Stimulated activated CD4-positive, alpha-beta T cell treated with anti-CD3 and anti-CD28 coated beads, Interleukin-15, amount 100 ng/mL, for 1 hour (primary cell): ENCODE measurements at regions not wholly inside any gene's neighbourhood (a gene's known extent, or its start where the extent isn't known, plus 50 kb on each side); places are given as distances from the start of the nearest gene placed in this dataset.
"Not testable (repeated sequence)": the region's sequence is repeated elsewhere in the genome, so short reads cannot be mapped to it uniquely, and the experiment has no call there.

ENCODE experiments used
- DNase-seq, 2 donors: peaks; one replicate each; pipeline ENCODE4 v3.0.0-alpha.2; 2020; ENCODE audit warnings: low read depth in 1 of 2, low spot score in 1 of 2

DNA sequence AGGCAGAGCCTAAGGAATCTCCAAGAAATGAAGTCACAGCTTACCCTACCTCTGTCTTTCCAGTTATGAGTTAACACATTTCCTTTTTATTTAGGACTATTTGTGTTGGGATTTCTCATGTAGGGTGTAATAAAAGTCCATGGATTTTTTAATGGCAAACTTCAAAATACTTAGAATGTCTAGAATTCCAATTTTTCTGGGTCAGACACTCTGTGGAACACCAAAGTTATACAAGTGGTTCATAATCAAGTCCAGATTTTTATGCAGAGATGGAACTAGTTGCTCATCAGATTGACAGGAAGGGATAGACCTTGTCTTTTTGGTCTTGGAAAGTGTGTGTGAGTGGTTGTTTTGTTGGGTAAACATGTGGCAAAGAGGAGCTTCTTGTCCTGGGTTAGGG is 69.8 kb upstream of the ADRA1D start:
- DNase-seq: no peak

DNA sequence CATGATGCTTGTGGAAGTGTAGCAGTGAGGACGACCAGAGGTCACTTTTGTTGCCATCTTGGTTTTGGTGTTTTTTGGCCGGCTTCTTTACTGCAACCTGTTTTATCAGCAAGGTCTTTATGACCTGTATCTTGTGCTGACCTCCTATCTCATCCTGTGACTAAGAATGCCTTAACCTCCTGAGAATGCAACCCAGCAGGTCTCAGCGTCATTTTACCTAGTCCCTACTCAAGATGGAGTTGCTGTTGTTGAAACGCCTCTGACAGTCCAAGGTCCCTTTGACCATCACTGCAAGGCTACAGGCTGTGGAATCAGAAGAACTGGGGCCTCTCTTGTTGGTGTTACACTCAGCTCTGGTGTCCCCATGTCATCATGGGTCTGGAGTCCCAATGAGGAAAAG is 61.5 kb upstream of the ADRA1D start:
- DNase-seq: not testable (repeated sequence)

DNA sequence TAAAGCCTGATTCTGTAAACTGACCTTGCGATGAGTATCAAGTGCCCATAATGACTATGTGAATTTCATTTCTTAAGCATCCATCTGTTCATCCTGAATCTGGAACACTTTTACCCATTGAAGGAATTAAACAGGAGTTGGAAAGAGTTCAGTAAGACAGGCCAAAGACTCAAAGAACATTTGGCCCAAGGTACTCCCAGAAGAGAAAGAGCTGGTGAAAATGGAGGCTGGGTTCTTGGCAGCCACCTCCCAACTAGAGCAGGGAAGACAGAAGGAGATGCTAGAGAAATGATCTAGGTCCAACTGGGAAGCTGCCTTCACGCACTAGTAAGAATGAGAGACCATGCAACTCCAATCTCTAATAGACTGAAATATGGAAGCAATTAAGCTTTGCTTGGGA is 57.1 kb upstream of the ADRA1D start:
- DNase-seq: no peak

DNA sequence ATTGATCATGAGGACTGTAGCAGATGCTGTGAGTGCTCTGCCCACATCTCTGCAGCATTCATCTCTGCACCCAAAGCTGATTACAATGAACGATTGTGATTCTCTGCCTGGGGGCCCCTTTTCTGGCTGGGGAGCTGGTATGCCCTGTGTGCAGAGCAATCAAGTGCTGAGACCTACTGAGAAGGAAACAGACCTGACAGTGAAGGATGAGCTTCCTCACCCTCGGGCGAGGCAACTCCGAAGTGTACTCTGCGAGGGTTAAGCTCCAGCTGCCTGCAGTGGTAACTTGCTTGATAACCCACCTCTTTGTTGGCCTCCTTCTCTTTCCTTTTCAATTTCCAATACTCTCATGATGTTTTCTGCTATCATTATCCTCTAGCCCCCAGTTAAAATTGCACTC is 56.0 kb upstream of the ADRA1D start:
- no peak for DNase-seq

DNA sequence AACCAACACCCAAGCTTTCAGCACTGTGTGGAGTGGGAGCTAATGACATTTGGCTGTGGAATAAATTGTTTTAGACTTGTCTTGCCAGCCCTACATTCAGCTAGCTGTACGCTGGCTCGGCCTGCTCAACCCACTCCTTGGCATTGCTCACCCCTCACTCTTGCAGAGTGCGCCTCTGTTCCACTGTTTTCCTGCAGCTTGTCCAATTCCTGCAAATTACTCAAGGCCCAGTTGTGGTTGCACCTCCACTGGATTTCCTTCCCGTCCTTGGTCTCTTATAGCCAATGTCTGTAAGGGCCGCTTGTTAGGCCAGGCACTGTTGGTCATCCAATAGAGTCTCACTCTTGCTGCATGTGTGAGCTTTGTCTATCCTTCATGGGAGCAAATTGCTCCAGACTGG is 55.5 kb upstream of the ADRA1D start:
- no peak for DNase-seq

DNA sequence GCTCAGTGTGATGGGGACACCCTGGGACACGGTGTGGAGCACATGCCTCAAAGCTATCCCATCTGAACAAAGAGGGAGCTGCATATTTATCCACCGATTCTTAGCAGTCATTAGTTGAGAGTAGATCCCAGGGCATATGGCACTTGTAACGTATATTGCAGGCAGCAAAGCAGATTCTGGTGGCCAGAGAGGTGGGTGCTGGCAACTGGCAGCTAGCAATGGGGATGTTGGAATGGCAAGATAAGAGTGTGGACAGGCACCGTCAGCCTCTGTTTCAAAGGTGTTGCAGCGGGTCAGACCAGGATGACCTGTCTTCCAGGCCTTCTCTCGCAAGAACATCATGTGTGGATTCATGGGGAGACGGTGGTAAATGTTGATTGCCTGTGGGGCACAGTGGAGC is 54.0 kb upstream of the ADRA1D start:
- DNase-seq: no peak

DNA sequence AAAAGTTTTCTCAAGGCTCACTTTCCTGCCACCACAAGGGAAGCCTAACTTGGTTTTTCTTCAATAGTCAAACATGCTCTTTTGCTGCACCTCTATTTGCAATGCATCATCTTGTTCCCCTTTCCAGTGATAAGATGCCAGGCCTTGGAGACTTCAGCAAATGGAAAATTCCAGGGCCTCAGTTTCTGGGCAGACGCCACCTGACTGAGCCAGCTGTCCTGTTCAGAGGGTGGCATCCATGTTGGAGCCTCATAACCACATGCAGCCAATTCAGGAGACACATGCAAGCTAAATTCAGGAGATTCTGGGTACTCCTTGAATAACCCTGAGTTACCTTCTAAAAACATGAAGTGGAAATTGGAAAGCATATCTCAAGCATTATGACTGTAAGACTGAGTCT is 51.8 kb upstream of the ADRA1D start:
- no peak for DNase-seq

DNA sequence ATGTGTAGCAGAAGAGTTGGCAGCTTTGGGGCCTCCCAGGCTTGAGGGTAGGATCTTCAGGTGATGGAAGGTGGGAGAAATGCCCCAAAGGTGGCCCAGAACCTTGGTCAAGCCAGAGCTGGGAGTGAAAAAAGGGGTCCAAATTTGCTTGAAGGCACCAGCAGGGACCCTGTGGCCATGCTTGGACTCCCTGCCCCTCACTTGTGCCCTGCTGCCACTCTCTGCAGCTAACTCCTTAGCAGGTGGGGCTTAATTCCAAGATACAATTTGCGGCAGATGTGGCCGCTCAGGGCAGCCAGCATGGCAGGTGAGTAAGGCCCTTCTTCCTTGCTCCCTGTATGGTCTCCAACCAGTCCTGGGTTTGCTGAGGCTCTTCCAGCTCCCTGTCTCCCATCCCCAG is 51.3 kb upstream of the ADRA1D start:
- no peak for DNase-seq

DNA sequence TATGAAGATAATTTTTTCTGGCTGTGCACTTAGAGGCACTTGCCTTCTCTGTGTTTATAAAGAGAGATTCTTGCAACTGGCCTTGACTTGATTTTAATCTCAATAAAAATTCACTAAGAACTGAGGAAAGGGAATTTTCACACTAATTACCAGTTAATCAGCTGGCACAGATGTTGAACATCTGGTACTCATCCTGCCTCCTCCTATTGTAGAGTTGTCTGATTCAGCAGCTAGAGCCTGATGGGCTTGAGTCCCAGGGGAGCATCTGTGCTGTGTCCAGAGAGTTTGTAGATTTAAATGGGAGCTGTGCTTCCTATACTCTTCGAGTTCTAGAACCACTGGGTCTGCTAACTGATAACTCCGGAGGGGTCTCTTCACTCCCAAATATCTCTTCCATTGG is 50.7 kb upstream of the ADRA1D start:
- no peak for DNase-seq

DNA sequence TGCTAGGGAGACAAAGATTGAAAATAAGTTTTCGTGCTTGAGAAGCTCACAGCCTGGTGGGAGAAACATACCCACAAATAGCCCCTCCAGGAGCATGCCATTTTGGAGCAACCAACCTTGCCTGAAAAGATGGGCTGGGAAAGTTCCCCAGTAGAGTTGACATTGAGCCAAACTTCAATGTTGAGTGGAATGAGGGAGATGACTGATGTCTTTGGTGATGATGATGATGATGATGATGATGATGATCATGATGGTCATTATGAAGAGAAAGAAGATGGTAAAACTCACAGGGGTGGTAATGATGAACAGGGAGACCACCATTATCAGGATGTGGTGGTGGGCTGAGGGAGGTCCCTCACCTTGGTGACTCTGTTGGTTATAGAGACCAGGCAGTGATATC is 50.1 kb upstream of the ADRA1D start:
- DNase-seq: no peak
